GM21360 (cell line): ENCODE measurements at regions not wholly inside any gene's neighbourhood (a gene's known extent, or its start where the extent isn't known, plus 50 kb on each side); places are given as distances from the start of the nearest gene placed in this dataset.
"Not testable (repeated sequence)": the region's sequence is repeated elsewhere in the genome, so short reads cannot be mapped to it uniquely, and the experiment has no call there.

Experiments used
- ATAC-seq: cut with Tn5 transposase; IDR thresholded peaks from one replicate; pipeline ENCODE4 v1.9.1; 2021; ENCODE audit warnings: mild to moderate bottlenecking, moderate library complexity; ENCODE audit not compliant: unreplicated experiment

- ATAC-seq: peak; percentile 44
These were observed 216.1 kb downstream of the TRIM36 start for GRCh38 chr5:114953565-114953964.

DNA sequence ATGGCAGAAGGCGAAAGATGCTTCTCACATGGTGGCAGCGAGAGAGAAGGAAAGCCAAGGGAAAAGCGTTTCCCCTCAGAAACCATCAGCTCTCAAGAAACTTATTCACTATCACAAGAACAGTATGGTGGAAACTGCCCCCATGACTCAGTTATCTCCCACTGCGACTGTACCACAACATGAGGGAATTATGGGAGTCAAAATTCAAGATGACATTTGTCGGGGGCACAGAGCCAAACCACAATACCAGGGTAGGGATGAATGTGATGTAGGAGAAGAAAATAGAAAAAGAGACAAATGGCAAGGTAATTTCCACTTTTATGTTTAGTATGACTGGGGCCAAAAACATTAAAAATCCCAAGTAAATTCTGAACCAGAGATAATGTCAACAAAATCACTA, 216.8 kb downstream of the TRIM36 start:
- no peak for ATAC-seq

GRCh38 chr5:114949756-114950155, 220.0 kb downstream of the TRIM36 start:
- ATAC-seq: no peak

DNA sequence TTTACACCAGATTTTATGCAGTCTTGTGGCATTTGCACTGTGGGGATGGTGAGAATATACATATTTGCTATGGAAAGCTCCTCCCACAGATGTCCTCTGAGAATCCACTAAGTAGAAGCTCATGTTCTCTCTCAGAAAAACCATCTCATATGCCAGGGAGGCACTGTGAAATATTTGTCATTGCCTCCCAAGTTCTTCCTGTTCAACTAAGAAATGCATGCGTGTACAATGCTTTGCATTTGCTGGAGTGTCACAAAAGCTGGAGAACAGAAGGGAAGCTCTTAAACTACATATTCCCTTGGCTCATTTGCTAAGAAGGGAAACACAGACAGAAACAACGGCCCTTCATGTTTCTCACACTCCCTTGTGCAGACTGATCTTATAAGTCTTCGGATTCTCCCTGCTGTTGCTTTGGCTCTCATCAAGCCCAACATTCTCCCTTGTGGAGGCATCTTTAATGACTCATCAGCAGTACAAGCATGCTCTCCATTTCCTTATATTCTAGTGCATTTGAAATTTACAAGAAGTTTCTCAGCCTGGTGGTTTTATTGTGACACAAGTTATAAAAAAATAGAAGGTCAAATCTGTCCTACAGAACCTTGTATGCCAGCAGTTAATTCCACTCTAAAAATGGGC, 220.6 kb downstream of the TRIM36 start:
- ATAC-seq: no peak

DNA sequence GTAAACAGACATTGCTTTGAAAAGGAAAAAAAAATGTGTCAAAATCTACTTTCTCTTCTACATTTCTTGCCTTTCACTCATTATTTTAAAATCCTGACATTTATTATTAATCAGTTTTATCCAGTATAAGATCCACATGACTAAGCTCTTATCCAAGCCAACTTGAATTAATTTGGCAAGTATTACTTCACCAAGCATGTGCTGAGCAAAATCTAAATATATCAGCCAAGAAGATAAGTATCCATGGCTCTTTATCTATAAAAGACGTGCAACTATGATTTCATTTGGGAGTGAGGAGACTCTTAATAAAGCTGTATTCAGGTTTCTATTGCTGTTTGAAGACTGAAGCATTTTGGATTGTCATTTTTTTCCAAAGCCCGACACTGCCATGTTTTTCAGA, 221.3 kb downstream of the TRIM36 start:
- ATAC-seq: no peak

DNA sequence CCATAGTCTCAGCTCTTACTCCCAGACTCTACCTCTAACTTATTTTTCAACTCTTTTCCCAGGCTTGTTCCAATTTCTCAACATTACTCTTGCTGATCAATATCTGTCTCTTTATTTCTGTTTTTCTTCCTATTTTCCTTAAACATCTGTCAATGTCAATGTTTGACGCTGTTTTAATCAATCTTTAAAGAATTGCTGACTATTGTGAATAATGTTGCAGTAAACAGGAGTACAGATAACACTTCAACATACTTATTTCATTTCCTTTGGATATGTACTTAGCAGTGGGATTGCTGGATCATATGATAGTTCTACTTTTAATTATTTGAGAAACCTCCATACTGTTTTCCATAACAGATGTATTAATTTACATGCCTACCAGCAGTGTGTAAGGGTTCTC, 229.0 kb downstream of the TRIM36 start:
- ATAC-seq: no peak

DNA sequence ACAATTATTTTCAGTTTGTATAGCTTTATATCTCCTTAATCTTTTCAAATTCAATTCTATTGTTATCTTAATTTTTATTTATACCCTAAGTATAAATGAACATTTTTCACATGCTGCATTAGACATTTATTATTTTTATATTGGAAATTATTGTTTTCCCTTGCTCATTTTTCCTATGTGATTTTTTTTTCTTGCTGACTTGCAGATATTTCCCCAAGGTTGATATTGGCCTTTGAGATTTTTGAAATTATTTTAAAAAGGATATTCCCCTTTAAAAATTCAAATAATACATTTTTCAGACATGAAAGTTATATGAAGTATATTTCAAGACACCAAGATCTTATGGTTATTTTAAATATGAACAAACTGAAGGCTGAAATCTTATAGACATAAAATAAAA, 234.2 kb downstream of the TRIM36 start:
- ATAC-seq: no peak

DNA sequence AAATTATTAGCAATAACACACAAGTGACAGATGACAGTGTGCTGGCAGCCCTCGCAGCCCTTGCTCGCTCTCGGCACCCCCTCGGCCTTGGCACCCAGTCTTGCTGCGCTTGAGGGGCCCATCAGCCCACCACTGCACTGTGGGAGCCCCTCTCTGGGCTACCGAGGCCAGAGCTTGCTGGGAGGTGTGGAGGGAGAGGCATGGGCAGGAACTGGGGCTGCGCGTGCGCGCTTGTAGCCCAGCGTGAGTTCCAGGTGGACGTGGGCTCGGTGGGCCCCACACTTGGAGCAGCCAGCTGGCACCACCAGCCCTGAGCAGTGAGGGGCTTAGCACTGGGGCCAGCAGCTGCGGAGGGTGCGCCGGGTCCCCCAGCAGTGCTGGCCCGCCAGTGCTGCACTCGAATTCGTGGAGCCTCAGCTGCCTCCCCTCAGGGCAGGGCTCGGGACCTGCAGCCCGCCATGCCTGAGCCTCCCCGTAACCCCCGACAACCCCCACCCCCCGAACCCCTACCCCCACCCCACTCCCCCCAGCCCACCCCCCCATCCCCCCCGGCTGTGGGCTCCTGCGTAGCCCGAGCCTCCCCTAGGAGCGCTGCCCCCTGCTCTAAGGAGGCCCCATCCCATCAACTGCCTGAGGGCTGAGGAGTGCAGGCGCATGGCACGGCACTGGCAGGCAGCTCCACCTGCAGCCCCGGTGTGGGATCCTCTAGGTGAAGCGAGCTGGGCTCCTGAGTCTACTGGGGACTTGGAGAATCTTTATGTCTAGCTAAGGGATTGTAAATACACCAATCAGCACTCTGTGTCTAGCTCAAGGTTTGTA, 240.9 kb downstream of the TRIM36 start:
- ATAC-seq: no peak

GRCh38 chr5:114924769-114925168, 244.9 kb downstream of the TRIM36 start:
- ATAC-seq: no peak

DNA sequence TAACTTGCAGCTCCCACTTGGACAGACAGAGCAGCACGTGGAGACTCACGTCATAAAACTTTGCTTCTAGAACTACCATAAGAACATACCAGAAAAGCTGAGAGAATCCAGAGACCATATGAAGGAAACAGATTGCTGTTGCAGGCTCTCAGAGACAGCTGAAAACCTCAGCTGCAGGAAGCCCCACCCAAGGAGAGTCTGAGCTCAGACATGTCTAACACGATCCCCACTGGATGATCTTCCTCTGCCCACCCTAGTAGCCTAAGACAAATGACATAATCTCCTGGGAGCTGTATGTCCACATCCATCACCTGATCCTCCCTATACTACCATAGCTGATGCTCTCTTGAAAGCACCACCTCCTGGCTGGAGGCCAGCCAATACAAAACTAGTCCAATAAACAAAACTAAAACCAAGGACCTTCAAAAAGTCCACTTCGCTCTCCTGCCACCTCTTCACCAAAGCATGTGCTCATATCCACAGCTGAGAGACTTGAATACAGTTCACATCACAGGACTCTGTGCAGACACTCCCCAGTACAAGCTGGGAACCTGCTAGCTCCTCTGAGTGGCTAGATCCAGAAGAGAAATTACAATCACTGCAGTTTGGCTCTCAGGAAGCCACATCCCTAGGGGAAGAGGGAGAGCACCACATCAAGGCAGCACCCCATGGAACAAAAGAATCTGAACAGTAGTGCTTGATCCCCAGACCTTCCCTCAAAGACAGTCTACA, 257.4 kb downstream of the TRIM36 start:
- no peak for ATAC-seq

DNA sequence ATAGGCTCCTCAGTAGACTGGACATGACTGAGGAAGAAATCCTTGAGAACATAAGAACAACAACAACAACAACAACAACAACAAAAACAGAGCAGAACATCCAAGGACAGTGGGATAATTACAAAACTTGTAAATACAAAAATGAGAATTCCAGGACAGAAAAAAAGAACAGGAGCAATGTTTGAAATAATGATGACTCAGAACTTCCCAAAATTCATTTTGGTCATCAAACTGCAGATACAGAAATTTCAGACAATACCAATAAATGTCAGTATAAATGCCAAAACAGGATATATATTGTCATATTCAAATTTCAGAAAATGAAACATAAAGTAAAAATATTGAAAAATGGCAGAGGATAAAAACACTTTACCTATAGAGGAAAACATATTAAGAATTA, 259.0 kb downstream of the TRIM36 start:
- no peak for ATAC-seq

DNA sequence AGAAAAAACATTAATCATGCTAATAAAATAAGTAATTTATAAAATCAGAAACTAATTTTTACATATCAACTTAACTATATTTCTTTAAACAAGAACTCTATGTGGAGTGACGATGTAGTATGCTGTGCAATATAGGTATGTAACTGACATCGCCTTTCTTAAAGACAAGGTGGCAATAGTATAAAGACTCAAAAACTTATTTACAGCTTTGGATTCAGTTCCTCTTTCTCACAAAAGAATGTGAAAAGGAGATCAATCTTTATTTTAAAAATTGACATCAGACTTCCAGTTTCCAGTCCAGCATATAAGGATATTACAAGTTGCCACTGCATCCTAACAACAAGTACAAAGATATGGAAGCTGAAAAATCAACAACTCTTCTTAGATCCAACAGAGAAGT, 260.3 kb downstream of the TRIM36 start:
- no peak for ATAC-seq

- no peak for ATAC-seq
These were observed 265.9 kb downstream of the TRIM36 start for GRCh38 chr5:114903767-114904166.

- no peak for ATAC-seq
These were observed 271.1 kb downstream of the TRIM36 start for GRCh38 chr5:114898602-114899001.

DNA sequence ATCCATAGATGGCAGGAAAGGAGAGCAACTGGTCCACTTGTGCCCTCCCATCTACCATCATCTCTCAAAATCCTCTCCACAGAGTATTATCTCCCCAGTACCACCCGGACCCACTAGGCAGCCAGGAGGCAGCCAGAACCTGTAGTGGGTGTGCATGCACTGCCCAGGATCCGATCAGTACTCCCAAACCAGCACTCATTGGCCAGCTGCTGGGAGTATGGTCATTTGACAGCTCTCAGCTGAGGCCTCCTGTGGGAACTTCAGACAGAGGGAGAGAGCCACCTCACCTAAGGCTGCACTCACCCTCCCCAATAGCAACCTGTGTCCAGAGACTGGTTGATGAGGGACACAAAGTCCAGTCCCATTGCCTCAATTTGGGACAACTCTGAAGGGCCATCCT, 286.0 kb downstream of the TRIM36 start:
- no peak for ATAC-seq

GRCh38 chr5:114859438-114859735, 310.3 kb downstream of the TRIM36 start:
- no peak for ATAC-seq

GRCh38 chr5:114858665-114859437, 310.9 kb downstream of the TRIM36 start:
- ATAC-seq: no peak

GRCh38 chr5:114857941-114858551, 311.7 kb downstream of the TRIM36 start:
- no peak for ATAC-seq

GRCh38 chr5:114844711-114845110, 325.0 kb downstream of the TRIM36 start:
- not testable (repeated sequence) for ATAC-seq

DNA sequence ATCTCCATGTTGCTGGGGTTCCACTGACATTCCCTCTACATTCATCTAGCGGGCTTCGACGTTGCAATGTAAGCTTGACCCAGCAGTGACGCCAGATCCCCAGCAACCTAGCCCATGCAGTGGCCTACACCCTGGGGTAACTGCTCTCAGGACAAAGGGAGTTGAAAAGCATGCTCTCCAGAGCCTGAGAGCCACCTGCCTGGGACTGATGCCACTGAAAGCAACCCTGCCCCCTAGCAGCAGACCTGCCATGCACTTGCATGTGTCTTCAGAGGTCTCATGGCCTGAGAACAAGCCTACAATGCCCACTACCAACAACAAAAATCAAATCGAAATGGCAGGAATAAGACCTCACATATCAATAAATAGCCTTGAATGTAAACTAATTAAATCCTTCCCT, 330.3 kb downstream of the TRIM36 start:
- no peak for ATAC-seq

DNA sequence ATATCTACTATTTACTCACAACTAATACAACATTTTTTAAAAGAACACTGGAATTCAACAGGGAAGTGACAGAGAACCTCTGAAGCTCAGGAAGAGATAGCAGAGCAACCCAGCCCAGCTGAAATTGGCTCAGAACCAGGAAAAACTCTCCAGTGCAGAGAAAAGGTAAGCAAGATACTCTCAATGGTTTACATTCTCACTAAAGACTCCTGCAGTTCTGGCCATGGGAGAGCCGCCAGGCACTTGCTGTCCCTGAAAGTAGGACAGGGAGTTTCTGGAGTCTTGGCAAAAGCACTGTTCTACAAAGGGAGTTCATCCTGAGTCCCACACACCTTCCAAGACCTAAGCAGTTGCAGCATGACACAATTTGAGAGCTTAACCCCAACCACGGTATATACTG, 330.8 kb downstream of the TRIM36 start:
- ATAC-seq: no peak
